HG03064 (cell line): ENCODE measurements at regions not wholly inside any gene's neighbourhood (a gene's known extent, or its start where the extent isn't known, plus 50 kb on each side); places are given as distances from the start of the nearest gene placed in this dataset.
"Not testable (repeated sequence)": the region's sequence is repeated elsewhere in the genome, so short reads cannot be mapped to it uniquely, and the experiment has no call there.

Source experiments
- ATAC-seq: cut with Tn5 transposase; IDR thresholded peaks from one replicate; pipeline ENCODE4 v1.9.1; 2021; ENCODE audit warnings: low read depth; ENCODE audit not compliant: unreplicated experiment

- ATAC-seq = no peak
These were observed 128.5 kb upstream of the STEAP1 start for GRCh38 chr7:90025771-90026170.

GRCh38 chr7:90033850-90034249, 120.4 kb upstream of the STEAP1 start:
- ATAC-seq = no peak

GRCh38 chr7:90053094-90053493, 101.2 kb upstream of the STEAP1 start:
- no peak for ATAC-seq

- no peak for ATAC-seq
These were observed 93.2 kb upstream of the STEAP1 start for GRCh38 chr7:90061077-90061476.

GRCh38 chr7:90064370-90064769, 89.9 kb upstream of the STEAP1 start:
- ATAC-seq = no peak

GRCh38 chr7:90067171-90067570, 87.1 kb upstream of the STEAP1 start:
- ATAC-seq = no peak

- not testable (repeated sequence) for ATAC-seq
These were observed 84.0 kb upstream of the STEAP1 start for GRCh38 chr7:90070238-90070637.

GRCh38 chr7:90078921-90079320, 75.3 kb upstream of the STEAP1 start:
- no peak for ATAC-seq

GRCh38 chr7:90081621-90082020, 72.6 kb upstream of the STEAP1 start:
- ATAC-seq = no peak

GRCh38 chr7:90092506-90092905, 61.8 kb upstream of the STEAP1 start:
- ATAC-seq = no peak

- no peak for ATAC-seq
These were observed 60.2 kb upstream of the STEAP1 start for GRCh38 chr7:90094030-90094429.
